ENCODE measurements at regions not wholly inside any gene's neighbourhood (a gene's known extent, or its start where the extent isn't known, plus 50 kb on each side); places are given as distances from the start of the nearest gene placed in this dataset.

GRCh38 chr5:61948151-61948550, 357.9 kb upstream of the KIF2A start:
- no peak for DNase-seq (ENCODE audit: extremely low spot score)
- ChIA-PET POLR2A (no interaction called here), CTCF (no interaction called here)
- TF ChIP-seq TARDBP (IDR thresholded peaks at IDR 0.05) (no peak), BHLHE40 (IDR thresholded peaks at IDR 0.05; ENCODE audit: borderline replicate concordance) (no peak), FOXK2 (IDR thresholded peaks at IDR 0.05) (no peak), FOXM1 (IDR thresholded peaks at IDR 0.05; ENCODE audit: borderline replicate concordance) (no peak)

- ChIA-PET CTCF (interaction anchor here (0.5 kb wide), 1 partner anchor 513 kb away, joined by 3 read pairs; no protein-coding TSS in a partner anchor), POLR2A (no interaction called here)
- TF ChIP-seq NFRKB (IDR thresholded peaks at IDR 0.05) (no peak), FOXM1 (IDR thresholded peaks at IDR 0.05; ENCODE audit: borderline replicate concordance) (no peak), ARNT (IDR thresholded peaks at IDR 0.05) (no peak), BHLHE40 (IDR thresholded peaks at IDR 0.05; ENCODE audit: borderline replicate concordance) (no peak), L3MBTL2 (conservative IDR thresholded peaks at IDR 0.05) (no peak), SP1 (IDR thresholded peaks at IDR 0.05) (no peak), ZNF384 (IDR thresholded peaks at IDR 0.05) (no peak), LEF1 (IDR thresholded peaks at IDR 0.05; ENCODE audit: borderline replicate concordance) (no peak), FOXA1 (IDR thresholded peaks at IDR 0.05) (no peak), ELF4 (IDR thresholded peaks at IDR 0.05) (no peak)
- TF ChIP-seq, protein P1, sequence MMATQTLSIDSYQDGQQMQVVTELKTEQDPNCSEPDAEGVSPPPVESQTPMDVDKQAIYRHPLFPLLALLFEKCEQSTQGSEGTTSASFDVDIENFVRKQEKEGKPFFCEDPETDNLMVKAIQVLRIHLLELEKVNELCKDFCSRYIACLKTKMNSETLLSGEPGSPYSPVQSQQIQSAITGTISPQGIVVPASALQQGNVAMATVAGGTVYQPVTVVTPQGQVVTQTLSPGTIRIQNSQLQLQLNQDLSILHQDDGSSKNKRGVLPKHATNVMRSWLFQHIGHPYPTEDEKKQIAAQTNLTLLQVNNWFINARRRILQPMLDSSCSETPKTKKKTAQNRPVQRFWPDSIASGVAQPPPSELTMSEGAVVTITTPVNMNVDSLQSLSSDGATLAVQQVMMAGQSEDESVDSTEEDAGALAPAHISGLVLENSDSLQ (IDR thresholded peaks at IDR 0.05) = no peak
- DNase-seq (ENCODE audit: extremely low spot score) = no peak
Measured at GRCh38 chr5:61949054-61949678, 356.8 kb upstream of the KIF2A start.

GRCh38 chr5:61949679-61950435, 356.1 kb upstream of the KIF2A start:
- ChIA-PET CTCF (no interaction called here), POLR2A (no interaction called here)
- no peak for TF ChIP-seq SUZ12 (IDR thresholded peaks at IDR 0.05)
- TF ChIP-seq BHLHE40 (IDR thresholded peaks at IDR 0.05; ENCODE audit: borderline replicate concordance) = no peak
- no peak for TF ChIP-seq NFRKB (IDR thresholded peaks at IDR 0.05)
- TF ChIP-seq FOXM1 (IDR thresholded peaks at IDR 0.05; ENCODE audit: borderline replicate concordance) = no peak
- no peak for TF ChIP-seq LEF1 (IDR thresholded peaks at IDR 0.05; ENCODE audit: borderline replicate concordance)
- TF ChIP-seq FOXK2 (IDR thresholded peaks at IDR 0.05) = no peak
- TF ChIP-seq TARDBP (IDR thresholded peaks at IDR 0.05) = no peak
- TF ChIP-seq ARNT (IDR thresholded peaks at IDR 0.05) = no peak
- no peak for TF ChIP-seq SP1 (IDR thresholded peaks at IDR 0.05)
- no peak for DNase-seq (ENCODE audit: extremely low spot score)

- POLR2A ChIA-PET = no interaction called here
- CTCF ChIA-PET = no interaction called here
Measured at GRCh38 chr5:61951295-61951694, 354.7 kb upstream of the KIF2A start.

GRCh38 chr5:61953913-61954312, 352.1 kb upstream of the KIF2A start:
- ChIA-PET CTCF (no interaction called here), POLR2A (no interaction called here)
- TF ChIP-seq NFRKB (IDR thresholded peaks at IDR 0.05) (no peak), L3MBTL2 (conservative IDR thresholded peaks at IDR 0.05) (no peak), SUZ12 (IDR thresholded peaks at IDR 0.05) (no peak)
- DNase-seq (ENCODE audit: extremely low spot score) = no peak

More at GRCh38 chr5:61951295-61951694, 354.7 kb upstream of the KIF2A start:
- TF ChIP-seq LEF1 (IDR thresholded peaks at IDR 0.05; ENCODE audit: borderline replicate concordance) (no peak), FOXA1 (IDR thresholded peaks at IDR 0.05) (no peak), FOXK2 (IDR thresholded peaks at IDR 0.05) (no peak), L3MBTL2 (conservative IDR thresholded peaks at IDR 0.05) (no peak), CTBP1 (IDR thresholded peaks at IDR 0.05; ENCODE audit: borderline replicate concordance) (no peak), SP1 (IDR thresholded peaks at IDR 0.05) (no peak), FOXM1 (IDR thresholded peaks at IDR 0.05; ENCODE audit: borderline replicate concordance) (no peak), ARNT (IDR thresholded peaks at IDR 0.05) (no peak), SUZ12 (IDR thresholded peaks at IDR 0.05) (no peak), NFRKB (IDR thresholded peaks at IDR 0.05) (no peak), HDGF (IDR thresholded peaks at IDR 0.05; ENCODE audit: borderline replicate concordance) (no peak), ELF4 (IDR thresholded peaks at IDR 0.05) (no peak)
- no peak for DNase-seq (ENCODE audit: extremely low spot score)

- no peak for TF ChIP-seq NFRKB (IDR thresholded peaks at IDR 0.05)
- TF ChIP-seq BHLHE40 (IDR thresholded peaks at IDR 0.05; ENCODE audit: borderline replicate concordance) = no peak
- TF ChIP-seq LEF1 (IDR thresholded peaks at IDR 0.05; ENCODE audit: borderline replicate concordance) = no peak
- TF ChIP-seq HDGF (IDR thresholded peaks at IDR 0.05; ENCODE audit: borderline replicate concordance) = no peak
- TF ChIP-seq SP1 (IDR thresholded peaks at IDR 0.05) = no peak
- TF ChIP-seq FOXA1 (IDR thresholded peaks at IDR 0.05) = no peak
- TF ChIP-seq SUZ12 (IDR thresholded peaks at IDR 0.05) = no peak
- TF ChIP-seq L3MBTL2 (conservative IDR thresholded peaks at IDR 0.05) = no peak
- no peak for TF ChIP-seq CTBP1 (IDR thresholded peaks at IDR 0.05; ENCODE audit: borderline replicate concordance)
- TF ChIP-seq FOXM1 (IDR thresholded peaks at IDR 0.05; ENCODE audit: borderline replicate concordance) = no peak
- TF ChIP-seq TARDBP (IDR thresholded peaks at IDR 0.05) = no peak
- no peak for TF ChIP-seq ZNF384 (IDR thresholded peaks at IDR 0.05)
- CTCF ChIA-PET = no interaction called here
- no peak for DNase-seq (ENCODE audit: extremely low spot score)
- POLR2A ChIA-PET = no interaction called here
Measured at GRCh38 chr5:61964201-61964600, 341.8 kb upstream of the KIF2A start.

GRCh38 chr5:61965069-61965468, 340.9 kb upstream of the KIF2A start:
- POLR2A ChIA-PET = no interaction called here
- no peak for DNase-seq (ENCODE audit: extremely low spot score)
- CTCF ChIA-PET = no interaction called here
- no peak for TF ChIP-seq L3MBTL2 (conservative IDR thresholded peaks at IDR 0.05)
- TF ChIP-seq SUZ12 (IDR thresholded peaks at IDR 0.05) = no peak
- TF ChIP-seq, protein P1 (IDR thresholded peaks at IDR 0.05) = no peak
- no peak for TF ChIP-seq CTBP1 (IDR thresholded peaks at IDR 0.05; ENCODE audit: borderline replicate concordance)
- no peak for TF ChIP-seq ELF4 (IDR thresholded peaks at IDR 0.05)
- no peak for TF ChIP-seq FOXK2 (IDR thresholded peaks at IDR 0.05)
- TF ChIP-seq BHLHE40 (IDR thresholded peaks at IDR 0.05; ENCODE audit: borderline replicate concordance) = no peak
- no peak for TF ChIP-seq FOXM1 (IDR thresholded peaks at IDR 0.05; ENCODE audit: borderline replicate concordance)
- no peak for TF ChIP-seq ZNF384 (IDR thresholded peaks at IDR 0.05)
- no peak for TF ChIP-seq NFRKB (IDR thresholded peaks at IDR 0.05)
- no peak for TF ChIP-seq HDGF (IDR thresholded peaks at IDR 0.05; ENCODE audit: borderline replicate concordance)
- no peak for TF ChIP-seq FOXA1 (IDR thresholded peaks at IDR 0.05)
- no peak for TF ChIP-seq LEF1 (IDR thresholded peaks at IDR 0.05; ENCODE audit: borderline replicate concordance)
- no peak for TF ChIP-seq ARNT (IDR thresholded peaks at IDR 0.05)
